GM21723 (cell line): ENCODE measurements at regions not wholly inside any gene's neighbourhood (a gene's known extent, or its start where the extent isn't known, plus 50 kb on each side); places are given as distances from the start of the nearest gene placed in this dataset.
"Not testable (repeated sequence)": the region's sequence is repeated elsewhere in the genome, so short reads cannot be mapped to it uniquely, and the experiment has no call there.

Experiments
- ATAC-seq: cut with Tn5 transposase; IDR thresholded peaks from one replicate; pipeline ENCODE4 v1.9.1; 2021; ENCODE audit warnings: mild to moderate bottlenecking, moderate library complexity; ENCODE audit not compliant: unreplicated experiment

DNA sequence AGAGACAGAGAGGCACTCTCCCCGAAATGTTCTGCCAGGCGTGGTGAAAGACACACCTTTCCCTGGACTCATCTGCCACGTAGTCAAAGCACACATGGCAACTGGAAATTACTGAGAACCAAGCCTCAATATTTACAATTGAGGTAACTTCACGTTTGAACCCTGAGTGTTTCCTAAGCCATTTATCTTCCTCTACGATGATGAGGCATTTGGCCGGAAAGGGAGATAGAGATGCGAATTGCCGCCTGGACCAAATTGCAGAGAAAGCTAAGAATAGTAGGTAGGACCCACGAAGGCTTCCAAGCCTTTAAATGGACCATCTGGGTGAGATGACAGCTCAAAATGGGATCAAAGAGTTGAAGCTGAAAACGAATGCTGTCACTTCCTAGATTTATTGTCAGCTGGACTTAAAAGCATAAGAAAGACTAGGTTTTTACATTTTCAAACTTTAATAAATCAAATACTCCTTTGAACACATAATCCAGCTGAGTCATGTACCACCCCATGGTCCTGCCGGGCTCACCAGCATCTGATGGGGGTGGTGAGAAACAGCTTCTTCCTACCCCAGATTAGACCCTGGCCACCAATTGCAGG, 135.6 kb upstream of the LYZL2 start:
- no peak for ATAC-seq

- ATAC-seq, result no peak
Observed at GRCh38 chr10:30763918-30764317, 134.4 kb upstream of the LYZL2 start.

- no peak for ATAC-seq
Observed at GRCh38 chr10:30762620-30763019, 133.1 kb upstream of the LYZL2 start.

- ATAC-seq, result no peak
Observed at GRCh38 chr10:30759423-30759822, 129.9 kb upstream of the LYZL2 start.

DNA sequence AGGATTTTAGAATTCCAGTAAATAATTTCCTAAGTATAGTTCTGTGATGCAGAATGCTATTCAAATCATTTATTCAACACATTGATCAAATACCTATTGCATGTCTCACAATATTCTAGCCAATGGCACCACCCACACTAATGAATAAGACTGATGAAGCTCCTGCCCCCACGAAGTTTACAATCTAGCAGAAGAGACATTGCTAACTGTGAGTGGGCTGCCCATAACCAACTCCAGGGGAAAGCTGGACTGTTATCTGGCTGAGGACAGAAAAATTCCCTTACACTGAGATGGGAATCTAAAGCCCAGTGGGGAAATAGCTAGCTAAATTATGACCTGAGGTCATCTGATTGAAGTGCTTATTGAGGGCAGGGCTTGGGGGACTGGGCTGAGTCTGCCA, 128.8 kb upstream of the LYZL2 start:
- ATAC-seq, result no peak

GRCh38 chr10:30756896-30757295, 127.3 kb upstream of the LYZL2 start:
- no peak for ATAC-seq

DNA sequence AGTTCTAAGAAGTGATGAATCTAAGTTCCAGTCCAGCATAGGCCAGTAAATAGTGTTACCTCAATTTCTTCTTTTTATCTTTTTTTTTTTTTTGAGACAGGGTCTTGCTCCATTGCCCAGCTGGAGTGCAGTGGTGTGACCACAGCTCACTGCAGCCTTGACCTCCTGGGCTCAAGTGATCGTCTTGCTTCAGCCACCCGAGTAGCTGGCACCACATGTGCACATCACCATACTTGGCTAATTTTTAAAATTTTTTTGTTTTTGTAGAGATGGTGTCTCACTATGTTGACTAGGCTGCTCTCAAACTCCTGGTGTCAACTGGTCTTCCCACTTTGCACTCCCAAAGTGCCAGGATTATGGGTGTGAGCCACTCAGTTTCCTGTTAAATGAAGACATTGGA, 126.6 kb upstream of the LYZL2 start:
- ATAC-seq, result no peak

DNA sequence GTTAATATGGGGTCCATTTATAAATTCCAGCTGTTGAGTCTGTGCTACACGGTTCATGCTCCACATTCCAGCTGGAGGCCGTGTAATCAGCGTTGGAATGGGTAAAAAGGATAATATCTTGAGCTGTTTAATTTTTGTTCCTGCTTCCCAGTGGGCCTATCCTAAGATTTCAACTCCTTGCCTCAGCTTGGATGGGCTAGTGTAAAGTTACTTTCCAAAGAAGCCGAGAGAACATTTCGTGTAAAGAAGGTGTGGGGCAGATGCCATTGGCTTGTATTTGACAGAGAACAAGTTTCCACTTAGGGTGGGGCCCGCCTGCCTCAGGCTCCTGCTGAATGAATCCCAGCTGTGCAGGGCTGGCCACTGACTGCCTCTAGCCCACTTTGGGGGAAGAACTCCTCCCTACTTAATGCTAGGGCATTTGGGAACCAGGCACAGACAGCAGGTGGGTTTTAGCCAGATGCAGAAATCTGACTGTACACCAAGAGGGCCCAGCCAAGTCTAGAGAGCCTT, 125.9 kb upstream of the LYZL2 start:
- ATAC-seq, result no peak

GRCh38 chr10:30752481-30752881, 122.9 kb upstream of the LYZL2 start:
- ATAC-seq, result no peak

DNA sequence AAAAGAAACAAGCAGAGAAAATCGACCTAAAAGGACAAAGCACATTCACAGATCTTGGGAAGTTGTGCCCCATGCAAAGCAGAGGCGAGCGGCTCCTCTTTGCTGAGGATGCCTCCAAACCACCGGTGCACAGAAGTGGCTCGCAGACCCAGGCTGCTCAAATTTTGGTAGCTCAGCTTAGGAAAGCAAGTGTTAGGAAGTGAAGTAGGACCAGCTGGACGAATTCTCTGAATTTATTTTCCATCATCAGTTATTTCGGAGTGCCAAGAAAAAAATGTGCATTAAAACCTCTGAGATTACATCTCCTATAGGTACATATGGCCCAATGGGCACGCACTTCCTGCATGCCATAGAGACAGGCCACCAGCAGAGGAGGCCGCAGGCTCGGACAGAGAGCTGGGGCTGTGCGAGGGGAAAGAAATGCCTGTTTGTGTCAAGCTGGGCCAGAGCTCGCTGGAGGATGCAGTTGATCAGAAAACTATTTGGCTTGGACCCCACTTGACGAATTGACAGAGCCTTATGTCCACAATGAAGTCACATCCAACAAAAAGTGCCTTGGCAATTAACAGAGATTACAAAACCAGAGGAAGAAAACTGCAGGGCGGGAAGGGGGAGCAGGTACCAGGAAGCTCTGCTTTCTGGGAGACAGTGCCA, 122.3 kb upstream of the LYZL2 start:
- peak; percentile 65 for ATAC-seq

- ATAC-seq, result peak; percentile 54
Observed at GRCh38 chr10:30750971-30751677, 121.6 kb upstream of the LYZL2 start.

DNA sequence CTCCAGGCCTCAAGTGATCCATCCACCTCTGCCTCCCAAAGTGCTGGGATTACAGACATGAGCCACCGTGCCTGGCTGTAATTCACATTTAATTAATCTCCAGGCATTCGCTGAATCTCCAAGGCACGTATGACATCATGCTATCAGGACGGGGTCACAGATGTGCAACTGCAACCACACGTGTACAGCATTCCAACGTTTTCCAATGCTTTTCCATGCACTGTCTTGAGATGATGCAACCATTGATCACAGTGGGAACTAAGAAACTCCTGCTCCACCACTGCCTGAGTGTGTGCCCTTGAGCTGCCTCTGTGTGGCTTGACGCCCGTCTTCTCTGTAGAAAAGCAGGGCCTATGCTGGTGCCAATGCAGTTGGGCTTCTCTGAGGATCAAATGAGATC, 119.8 kb upstream of the LYZL2 start:
- no peak for ATAC-seq

- no peak for ATAC-seq
Observed at GRCh38 chr10:30748152-30748973, 118.8 kb upstream of the LYZL2 start.

DNA sequence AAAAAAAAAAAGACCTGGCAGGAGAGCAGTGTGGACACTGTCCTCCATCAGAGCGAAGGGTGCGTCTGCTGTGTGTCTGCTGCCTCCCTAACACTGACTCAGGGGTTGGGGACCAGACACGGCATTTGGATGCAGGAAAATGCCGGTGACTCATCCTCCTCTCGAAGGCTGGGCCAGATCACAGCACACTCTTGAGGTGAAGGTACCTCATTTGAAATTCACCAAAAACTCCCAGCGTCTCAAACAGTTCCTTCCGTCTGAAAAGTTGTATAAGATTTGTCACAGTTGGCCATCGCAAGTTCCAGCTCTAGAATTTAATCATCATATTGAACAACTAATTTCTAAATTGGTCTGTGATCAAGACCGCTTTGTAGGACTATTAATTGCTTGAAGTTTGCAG, 118.1 kb upstream of the LYZL2 start:
- ATAC-seq, result no peak

DNA sequence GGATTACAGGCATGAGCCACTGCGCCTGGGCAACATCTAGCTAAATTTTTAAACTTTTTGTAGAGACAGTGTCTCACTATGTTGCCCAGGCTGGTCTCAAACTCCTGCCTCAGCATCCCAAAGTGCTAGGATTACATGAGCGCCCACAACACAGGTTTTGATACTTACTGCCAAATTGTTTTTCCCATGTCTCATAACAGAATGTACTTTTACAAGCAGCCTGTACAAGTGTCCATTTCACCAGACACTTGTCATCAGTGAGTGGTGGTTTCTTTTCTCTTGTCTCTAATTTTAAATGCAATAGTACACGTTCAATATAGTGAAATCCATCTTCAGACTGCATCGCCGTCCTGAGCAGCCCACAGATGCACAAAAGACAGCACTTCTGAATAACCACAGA, 116.4 kb upstream of the LYZL2 start:
- no peak for ATAC-seq

DNA sequence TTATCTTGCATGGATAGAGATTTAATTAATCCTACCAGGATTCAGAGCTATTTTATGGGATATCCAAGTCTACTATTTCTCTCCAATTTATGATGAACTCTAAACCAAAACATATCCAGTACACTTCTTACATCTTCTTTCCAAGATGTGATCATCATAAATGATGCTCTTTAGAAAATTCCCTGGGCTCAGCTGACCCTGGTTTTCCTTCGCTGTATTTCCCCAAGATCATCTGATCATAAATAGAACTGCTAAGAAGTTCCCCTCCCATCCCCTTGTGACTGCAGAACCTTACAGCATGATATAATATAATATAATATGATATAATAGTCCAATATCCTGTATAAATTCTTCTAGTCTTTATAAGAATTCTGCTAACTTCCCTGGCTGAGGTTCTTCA, 114.6 kb upstream of the LYZL2 start:
- no peak for ATAC-seq

GRCh38 chr10:30743586-30743985, 114.0 kb upstream of the LYZL2 start:
- no peak for ATAC-seq

- peak; percentile 66 for ATAC-seq
Observed at GRCh38 chr10:30742471-30742870, 112.9 kb upstream of the LYZL2 start.

DNA sequence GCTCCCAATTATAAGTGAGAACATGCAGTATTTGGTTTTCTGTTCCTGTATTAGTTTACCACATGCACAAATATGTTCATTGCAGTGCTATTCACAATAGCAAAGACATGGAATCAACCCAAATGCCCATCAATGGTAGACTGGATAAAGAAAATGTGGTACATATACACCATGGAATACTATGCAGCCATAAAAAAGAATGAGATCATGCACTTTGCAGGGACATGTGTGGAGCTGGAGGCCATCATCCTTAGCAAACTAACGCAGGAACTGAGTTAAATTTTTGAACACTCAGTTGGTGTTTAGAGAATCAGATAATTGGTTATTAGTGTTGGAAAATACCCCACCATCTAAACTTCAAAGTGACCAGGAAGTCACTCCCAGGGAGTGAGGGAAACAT, 111.2 kb upstream of the LYZL2 start:
- ATAC-seq, result not testable (repeated sequence)

- peak; percentile 1 for ATAC-seq
Observed at GRCh38 chr10:30738416-30738815, 108.9 kb upstream of the LYZL2 start.

- ATAC-seq, result peak; percentile 44
Observed at GRCh38 chr10:30737931-30738391, 108.4 kb upstream of the LYZL2 start.
